ENCODE measurements at regions not wholly inside any gene's neighbourhood (a gene's known extent, or its start where the extent isn't known, plus 50 kb on each side); places are given as distances from the start of the nearest gene placed in this dataset.

DNA sequence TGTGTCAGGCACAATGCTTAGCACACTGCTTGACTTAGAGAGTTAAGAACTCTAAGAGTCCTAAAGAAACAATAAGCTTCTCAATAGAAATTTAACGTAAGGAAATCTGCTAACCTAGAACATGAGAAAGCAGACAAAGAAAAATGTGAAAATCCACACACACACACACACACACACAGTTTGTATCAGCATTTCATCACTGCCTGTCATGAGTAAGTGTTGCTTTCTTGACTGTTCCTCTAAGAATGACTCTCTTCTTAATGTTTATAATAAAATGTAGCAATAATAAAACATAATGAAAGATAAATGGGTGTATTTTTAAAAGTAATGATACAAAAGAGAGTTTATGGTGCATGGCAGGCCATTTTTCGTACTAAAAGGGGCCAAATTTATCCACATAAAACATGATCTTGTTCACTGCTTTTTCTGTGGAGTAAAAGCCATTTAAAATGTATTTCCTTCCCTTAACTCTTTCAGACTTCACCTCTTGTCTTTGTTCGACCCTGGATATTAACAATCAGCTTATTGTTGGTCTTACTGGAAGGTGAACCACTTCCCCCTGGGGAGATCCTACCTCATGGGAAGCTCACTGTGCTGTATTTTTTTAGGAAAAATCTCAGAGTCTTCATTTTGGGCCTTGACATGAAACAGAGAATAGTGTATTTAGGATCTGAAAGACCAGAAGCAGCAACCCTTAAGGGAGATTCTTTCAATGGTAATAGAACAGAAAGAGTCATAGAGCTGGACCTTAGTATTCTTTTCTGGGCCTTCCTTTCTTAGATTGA, 107.3 kb upstream of the ANKRD55 start:
- DNase-seq, result no peak

DNA sequence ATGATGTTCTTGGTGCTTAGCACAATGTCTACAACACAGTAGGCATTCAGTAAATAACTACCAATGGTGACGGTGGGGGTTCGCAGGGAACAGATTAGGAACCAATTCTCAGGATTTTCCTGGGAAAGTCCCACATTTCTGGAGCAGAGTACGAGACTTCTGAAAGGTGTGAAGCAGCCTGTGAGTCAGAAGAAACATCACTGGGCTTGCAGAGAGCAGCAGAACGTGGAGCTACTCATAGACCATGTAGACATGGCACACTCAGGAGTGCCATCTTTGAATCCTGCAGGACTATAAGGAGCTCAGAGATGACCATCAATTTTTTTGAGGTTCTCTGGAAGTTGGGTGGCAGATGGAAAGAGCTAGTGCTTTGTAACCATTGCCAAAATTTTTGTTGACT, 106.6 kb upstream of the ANKRD55 start:
- DNase-seq, result no peak

DNA sequence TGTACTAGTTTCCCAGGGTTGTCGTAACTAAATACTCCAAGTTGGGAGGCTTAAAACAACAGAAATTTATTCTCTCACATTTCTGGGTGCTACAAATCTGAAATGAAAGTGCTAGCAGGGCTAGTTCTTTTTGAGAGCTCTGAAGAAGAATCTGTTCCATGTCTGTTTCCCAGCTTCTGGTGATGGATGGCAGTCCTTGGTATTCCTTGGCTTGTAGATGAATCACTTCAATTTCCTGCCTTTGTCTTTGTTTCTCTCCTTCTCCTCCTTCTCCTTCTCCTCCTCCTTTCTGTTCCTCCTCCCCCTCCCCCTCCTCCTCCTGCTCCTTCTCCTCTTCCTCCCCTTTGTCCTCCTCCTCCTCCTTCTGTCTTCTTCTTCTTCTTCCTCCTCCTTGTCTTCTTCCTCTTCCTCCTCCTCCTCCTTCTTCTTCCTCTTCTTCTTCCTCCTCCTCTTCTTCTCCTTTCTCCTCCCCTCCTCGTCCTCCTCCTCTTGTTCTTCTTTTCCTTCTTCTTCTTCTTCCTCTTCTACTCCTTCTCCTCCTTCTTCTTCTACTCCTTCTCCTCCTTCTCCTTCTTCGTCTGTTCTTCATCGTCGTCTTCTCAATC, 104.7 kb upstream of the ANKRD55 start:
- DNase-seq, result no peak

DNA sequence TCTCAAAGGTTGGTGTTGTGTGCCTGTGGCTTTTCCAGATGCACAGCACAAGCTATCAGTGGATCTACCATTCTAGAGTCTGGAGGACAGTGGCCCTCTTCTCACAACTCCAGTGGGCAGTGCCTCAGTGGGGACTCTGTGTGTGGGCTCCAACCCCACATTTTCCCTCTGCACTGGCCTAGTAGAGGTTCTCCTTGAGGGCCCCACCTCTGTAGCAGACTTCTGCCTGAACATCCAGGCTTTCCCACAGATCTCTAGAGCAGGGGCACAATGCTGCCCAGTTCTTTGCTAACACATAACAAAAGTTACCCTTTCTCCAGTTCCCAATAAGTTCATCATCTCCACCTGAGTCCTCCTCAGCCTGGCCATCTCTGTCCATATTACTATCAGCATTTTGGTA, 102.1 kb upstream of the ANKRD55 start:
- DNase-seq, result no peak

DNA sequence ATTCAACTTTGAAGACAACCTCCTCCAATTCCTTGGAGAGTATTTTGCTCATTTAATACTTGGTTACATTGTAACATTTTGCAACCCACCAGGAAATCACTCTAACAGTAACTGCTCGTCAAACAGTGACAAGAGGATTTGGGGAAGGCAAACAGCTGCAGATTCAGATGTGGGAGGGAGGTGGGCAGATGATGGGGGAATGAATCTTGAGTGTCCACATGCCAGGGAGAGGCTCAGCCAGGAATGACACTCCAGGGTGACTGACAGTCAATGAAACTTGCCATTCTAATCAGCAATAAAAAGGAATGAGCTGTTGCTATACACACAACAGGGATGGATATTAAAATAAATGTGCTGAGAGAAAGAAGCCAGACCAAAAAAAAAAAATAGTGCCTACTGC, 97.7 kb upstream of the ANKRD55 start:
- DNase-seq, result no peak

DNA sequence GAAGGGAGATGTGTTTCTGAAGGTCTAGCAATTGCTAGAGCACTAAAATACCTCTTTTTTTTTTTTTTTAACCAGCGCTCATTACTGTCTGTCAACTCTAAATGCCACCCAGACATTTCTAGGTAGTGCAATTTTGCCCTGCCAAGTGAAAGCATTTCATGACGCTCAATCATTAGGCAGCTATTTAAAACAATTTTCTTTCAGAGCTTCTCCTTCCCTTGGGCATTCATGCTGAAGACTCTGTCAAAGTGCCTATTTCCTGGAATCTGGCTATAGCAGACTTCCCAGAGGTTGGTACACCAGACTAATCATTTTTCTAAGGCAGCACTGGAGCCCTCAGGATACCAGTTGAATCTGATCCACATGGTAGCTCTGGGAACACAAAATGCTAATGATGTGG, 97.0 kb upstream of the ANKRD55 start:
- DNase-seq, result no peak

DNA sequence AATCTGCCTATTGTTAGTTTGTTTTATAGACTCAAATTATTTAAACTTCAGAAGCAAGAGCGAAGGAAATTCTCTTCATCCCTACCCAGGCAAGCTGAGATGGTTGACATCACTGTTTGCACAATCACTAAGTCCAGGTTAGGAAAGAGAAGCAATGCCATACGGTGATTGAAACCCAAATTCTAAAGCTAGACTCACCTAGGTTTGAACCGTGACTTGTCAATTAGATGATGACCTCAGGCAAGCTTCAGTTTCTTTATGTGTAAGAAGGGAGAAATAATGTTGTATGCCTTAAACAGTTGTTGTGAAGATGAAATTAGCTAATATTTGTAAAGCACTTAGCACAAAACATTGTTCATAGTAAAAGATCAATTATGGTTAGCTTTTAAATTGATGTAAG, 96.5 kb upstream of the ANKRD55 start:
- DNase-seq, result no peak

DNA sequence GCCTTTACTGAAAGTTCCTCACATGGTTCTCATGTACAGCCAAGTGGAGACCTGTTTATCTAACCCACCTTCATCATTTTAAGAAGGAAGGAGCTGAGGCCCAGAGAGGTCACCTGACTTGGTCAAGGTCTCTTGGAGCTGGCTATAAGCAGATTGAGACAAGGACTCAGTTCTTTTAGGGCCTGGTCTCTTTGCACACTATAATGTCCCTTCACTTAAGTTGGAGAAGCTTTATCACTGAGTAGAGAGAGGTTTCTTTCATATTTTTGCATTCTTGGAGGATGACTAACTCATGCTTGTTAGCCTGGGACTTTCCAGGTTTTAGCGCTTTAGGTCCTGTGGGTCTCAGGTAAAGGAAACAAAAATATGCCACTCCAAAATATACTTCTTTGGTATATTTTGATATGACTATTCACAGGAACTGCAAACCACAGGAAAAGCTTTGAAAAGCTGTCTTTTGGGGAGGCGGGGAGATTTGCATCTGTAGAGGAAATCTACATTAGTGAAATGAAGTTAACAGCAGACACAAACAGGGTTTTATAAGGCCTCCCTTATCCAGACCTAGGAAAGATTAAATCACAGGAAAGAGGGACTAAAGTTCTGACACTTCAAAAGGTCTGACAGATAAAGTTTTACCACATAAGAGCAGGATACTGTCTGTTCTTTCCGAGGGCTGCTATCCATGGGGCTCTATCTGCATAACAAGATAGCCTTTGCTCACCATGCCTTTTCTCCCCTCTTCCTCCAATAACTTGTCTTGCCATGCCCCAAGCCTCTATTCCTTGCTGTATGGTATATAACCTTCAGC, 95.8 kb upstream of the ANKRD55 start:
- DNase-seq, result peak in 1 of 2 experiments; percentile 65

DNA sequence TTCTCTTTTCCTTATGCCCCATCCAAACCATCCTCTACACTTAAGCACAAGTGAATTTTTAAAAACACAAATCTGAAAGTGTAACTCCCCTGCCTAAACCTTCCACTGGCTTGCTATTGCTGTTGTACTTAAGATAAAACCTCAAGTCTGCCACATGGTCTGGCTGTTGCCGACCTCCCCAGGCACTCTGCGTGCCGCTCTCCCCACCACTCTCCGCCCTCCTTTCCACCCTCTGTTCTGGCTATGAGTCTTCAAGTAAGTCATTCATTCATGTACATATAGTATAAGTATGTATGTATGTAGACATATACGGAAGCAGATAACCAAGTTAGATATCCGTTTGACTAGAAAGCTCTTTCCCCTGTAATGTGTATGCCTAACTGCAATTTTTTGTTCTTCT, 94.7 kb upstream of the ANKRD55 start:
- peak; percentile 56 for DNase-seq

DNA sequence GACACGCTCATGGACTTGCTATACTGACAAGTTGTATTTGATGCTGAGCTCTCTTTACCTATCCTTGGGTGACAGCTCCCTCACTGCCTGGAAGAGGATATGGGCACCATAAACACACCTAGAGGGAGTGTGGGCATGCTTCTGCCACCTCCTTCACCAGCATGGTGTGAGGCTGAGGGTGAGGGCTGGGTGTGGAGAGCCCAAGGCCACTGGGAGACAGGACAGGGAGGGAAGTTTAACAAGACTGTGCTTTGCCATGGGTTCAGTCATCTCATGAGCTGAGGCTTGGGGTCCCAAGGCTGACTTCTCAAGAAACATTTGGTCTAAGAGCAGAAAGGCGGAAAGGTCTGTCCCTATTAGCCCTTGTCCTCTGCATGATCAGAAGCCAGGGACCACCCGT, 93.6 kb upstream of the ANKRD55 start:
- DNase-seq, result no peak

DNA sequence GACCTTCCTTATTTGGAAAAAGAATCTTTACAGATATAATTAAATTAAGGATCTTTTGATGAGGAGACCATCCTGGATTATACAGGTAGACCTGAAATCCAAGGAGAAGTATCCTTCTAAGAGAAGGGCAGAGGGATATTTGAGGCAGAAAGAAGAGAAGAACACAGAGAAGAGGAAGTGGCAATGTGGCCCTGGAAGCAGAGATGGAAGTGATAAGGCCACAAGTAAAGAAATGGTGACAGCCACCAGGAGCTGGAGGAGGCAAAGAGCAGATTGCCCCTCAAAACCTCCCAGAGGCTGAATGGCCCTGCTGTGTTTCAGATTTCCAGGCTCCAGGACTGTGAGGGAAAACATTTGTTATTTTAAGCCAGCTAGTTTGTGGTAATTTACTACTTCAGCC, 93.0 kb upstream of the ANKRD55 start:
- DNase-seq, result no peak

DNA sequence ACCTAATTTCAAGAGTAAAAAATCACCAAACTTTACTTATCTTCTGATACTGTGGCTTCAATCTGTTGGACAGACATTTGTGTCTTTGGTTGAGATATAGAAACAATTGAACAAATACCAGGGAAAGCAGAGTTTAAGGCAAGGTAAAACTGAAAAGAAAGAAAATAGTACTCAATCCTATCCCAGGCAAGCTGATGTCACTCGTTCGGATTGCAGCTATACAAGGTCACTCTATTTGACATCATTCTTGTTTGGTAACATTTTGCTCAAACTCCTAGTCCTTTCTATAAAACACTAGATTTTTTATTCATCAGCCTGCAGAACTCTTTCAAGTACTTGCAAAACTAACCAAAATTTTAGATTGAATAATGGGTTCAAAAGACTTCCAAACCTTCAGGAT, 91.9 kb upstream of the ANKRD55 start:
- DNase-seq, result no peak

DNA sequence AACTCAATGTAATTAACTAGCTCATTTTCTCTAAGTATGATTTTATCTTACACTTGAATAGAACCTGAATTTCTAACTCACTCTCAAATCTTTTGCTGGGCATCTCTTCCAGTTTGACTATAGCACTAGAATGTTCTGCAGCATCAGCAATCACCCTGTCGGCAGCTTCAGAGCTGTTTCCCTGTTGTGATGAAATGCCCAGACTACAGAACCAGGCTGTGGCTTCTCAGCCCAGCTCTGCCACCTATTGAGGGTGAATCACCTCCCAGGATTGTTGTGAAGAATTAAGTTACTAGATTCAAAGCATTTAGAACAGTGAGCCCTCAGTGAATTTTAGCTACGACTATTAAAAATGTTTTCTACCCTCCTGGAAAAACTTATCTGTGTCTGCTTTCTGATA, 90.4 kb upstream of the ANKRD55 start:
- DNase-seq, result no peak

DNA sequence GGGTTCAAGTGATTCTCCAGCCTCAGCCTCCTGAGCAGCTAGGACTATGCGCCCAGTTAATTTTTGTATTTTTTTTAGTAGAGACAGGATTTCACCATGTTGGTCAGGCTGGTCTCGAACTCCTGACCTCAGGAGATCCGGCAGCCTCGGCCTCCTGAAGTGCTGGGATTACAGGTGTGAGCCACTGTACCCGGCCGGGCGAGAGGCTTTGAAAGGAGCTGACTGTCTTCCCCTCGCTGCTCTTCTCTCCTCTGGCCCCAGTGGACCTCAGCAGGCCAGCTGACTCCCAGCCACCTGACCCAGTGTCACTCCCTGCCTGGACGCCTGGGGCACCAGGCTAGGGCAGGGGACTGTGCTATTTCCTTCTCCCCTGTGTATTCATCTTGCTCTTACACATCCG, 89.5 kb upstream of the ANKRD55 start:
- no peak for DNase-seq

DNA sequence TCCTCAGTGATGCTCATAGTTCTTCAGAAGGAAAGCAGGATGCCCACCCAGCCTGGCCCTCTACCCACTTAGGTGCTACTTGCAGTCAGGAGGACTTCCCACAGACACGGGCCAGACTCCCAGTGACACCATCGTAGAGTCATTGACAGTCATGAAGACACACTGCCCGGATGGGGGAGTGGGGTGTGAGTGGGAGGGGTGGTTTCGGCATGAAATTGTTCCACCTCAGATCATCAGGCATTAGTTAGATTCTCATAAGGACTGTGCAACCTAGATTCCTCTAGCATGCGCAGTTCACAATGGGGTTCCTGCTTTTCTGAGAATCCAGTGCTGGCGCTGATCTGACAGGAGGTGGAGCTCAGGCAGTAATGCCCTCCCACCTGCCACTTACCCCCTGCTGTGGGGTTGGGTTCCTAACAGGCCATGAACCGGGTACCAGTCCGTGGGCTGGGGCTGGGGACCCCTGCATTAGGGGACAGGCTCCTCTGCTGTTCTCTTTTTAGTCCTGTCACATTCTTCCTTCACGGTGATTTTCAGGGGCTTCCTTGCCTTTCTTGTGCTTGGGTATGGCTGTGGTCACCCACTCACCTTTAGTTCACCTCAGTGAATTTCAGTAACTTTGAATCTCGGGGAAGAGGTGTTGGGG, 88.2 kb upstream of the ANKRD55 start:
- peak; percentile 15 to 16 for DNase-seq

DNA sequence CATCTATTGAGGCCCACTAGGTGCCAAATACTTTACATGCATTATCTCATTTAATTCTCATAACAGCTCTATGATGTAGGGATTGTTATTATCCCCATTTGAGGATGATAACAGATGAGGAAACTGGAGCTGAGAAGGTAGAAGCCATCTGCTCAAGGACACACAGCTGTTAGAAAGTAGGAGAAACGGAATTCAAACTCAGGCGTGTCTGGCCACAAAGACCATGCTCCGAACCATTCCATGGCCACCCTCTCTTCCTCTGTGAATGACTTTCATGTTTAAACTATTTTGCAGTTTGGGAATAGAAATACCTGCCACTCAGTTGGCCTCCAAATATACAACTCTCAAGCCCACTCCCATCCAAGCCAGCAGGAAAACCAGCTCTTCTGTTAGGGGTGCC, 87.6 kb upstream of the ANKRD55 start:
- no peak for DNase-seq

DNA sequence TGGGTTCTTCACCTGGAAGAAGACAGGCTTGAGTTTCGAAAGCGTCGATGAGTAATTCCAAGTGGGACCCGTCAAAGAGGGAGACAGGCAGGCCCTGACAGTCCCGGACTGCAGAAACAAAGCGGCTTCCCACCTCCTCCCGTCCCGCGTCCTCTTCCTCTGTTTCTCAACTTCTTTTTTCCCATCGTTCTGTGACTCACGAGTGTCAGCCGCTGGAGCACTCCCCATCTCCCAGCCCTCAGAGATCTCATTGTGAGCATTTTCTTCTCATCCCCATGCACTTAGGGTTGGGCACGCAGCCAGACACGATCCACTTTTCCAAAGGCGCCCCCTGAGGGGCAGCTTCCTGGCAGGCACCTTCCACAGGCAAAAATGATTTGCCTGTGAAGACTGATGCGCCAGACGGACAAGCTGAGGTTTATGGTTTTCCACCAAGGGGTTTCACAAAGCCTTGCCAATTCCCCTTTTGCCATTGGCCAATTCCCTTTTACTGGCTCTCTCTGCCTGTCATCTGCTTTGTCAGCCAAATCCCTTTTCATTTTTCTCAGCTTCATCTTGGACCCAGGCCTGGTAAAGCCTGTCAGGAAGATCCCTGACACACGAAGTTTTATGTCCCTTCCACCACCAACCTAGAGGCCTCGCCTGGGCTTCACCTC, 86.5 kb upstream of the ANKRD55 start:
- no peak for DNase-seq

DNA sequence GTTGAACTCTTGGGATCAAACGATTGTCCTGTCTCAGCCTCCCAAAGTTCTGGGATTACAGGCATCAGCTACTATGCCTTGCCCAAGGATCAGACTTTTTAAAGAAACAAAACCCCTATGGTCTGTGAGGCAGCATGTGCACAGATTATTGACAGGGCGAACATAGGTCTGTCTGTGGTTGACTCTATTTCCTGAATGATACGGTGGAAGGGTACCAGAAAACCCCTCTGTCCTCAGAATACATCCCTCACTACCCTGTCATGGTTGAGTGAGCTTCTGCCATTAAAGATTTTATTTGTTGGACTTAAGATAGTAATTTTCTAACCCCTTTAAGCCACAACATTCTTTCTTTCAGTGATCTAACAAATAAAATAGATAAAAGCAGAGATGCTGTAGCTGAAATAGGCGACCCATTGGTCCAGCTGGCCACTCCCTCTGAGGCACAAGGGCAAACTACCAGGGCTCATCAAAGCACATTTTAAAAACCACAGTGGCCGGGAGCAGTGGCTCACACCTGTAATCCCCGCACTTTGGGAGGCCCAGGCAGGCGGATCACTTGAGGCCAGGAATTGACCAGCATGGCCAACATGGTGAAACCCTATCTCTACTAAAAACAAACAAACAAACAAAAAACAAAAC, 84.9 kb upstream of the ANKRD55 start:
- DNase-seq, result no peak

DNA sequence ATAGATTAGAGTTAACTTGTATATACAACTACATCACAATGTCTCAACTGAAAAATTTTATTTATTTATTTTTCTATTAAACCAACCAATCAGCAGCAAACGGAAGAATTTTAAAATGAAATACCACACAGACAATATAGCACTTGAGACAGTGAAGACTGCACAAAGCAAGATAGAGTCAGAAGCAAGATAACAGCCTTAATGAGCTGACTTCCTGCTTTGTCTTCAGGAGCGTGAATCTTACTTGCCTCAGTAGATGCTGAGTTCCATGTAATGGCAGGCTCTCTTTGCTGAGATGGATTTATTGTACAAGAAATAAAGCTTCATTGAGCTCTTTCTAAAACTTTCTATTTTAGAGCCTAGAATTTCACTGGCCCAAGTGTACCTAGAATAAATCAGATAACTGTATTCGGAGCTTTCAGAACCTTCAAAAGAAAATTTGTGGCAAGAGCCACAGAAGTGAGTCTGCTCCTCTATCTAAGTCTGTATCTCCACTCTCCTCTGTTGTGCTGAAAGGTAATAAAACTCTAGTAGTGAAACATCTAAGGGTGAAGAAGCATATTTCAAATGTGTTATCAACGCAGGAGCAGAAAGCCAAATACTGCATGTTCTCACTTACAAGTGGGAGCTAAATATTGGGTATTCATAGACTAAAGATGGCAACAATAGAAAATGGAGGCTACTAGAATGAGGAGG, 83.3 kb upstream of the ANKRD55 start:
- DNase-seq, result no peak

DNA sequence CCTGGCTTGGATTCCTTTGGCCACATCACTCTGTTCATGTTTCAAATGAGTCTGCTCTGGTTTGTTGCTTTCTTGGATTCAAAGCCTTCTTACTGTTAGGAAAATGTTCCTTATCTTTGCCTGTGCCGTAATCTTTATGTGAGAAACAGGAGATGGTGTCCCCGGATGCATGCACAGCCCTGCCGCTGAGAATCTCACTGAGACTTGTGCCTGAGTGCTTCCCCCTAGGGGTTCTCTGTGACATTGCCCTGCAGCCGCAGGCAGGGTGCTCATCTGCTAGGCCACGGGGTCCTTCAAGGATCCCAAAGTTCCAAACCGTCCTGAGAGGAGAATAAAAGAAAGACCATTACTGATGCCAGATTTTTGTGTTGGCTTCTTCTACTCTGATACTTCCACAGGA, 81.4 kb upstream of the ANKRD55 start:
- DNase-seq, result no peak

DNA sequence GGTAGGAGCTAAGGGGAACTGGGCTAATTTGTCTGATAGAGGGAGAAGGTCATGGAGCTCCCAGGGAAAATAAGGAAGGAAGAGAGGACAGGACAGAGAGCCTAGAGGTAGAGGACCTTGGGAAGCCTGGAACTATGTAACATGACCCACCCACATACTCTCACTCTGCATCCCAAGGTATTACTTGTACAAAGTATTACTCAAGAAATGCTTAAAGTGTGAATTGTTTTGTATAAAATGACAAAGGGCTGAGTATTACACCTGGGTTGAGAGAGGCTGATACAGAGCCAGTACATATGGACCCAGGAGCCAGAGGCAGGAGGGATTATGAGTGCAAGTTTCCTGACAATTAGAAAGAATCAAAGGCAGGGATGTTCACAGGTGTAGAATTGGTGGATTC, 80.5 kb upstream of the ANKRD55 start:
- no peak for DNase-seq

DNA sequence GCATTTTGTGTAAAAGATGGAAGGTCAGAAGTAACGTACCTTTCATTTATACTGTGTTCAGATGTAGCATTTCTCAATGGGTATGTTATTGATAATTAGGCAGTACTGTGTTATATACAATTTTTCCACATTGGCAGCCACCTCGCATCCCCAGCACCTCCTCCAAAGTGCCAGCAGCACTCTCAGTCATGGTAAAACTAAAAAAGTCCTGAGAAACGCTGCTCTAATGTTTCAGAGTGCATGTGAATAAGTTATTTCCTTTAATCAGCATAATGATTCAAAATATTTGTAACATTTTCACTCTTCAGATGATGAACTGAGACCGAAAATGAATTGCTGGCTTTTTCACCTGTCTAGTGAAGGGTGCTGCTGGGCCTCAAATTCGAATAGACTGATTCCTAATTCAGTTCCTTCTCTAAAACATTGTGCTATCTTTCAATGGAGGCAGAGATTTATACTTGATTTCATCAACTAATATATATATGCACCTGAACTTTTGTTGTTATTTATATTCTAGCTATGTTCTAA, 79.9 kb upstream of the ANKRD55 start:
- DNase-seq, result no peak
